Pancreas (tissue), 10 donors: ENCODE measurements at regions not wholly inside any gene's neighbourhood (a gene's known extent, or its start where the extent isn't known, plus 50 kb on each side); places are given as distances from the start of the nearest gene placed in this dataset.

ENCODE experiments used
- ATAC-seq, 4 donors: fragments of 200-7000 bp; cut with Tn5 transposase; one replicate each; pipeline versions ENCODE4 v1.8.0 to v1.9.1; 2020; ENCODE audit warnings: mild to moderate bottlenecking in 4 of 4, moderate library complexity in 4 of 4
- DNase-seq, 6 donors: peaks; one replicate each; pipeline ENCODE4 v3.0.0-alpha.2; 2020
- FAIRE-seq: peaks from 2 replicates; lab custom pipeline; 2012; peaks lifted over from hg19 to GRCh38; lab: Jason Lieb, UNC
- H3K27ac ChIP-seq, 4 donors: fragments of 200-600 bp; sonication (generic); 1 replicate in 3 of 4; 2 replicates in 1 of 4; pipeline versions ENCODE4 v1.5.0 to v1.8.0; 2020
- H3K27me3 ChIP-seq, 4 donors: fragments of 200-600 bp; one replicate each; pipeline ENCODE4 v1.8.0; 2021
- H3K36me3 ChIP-seq, 3 donors: fragments of 200-600 bp; sonication (generic) in 1 of 3; one replicate each; pipeline versions ENCODE4 v1.5.0 to v1.8.0; 2020 to 2021
- H3K4me1 ChIP-seq, 3 donors: fragments of 200-600 bp; one replicate each; pipeline ENCODE4 v1.8.0; 2021
- H3K4me3 ChIP-seq, 4 donors: fragments of 200-600 bp; sonication (generic) in 2 of 4; one replicate each; pipeline versions ENCODE4 v1.5.0 to v1.8.0; 2020 to 2021
- H3K9me3 ChIP-seq, 4 donors: fragments of 200-600 bp; one replicate each; pipeline ENCODE4 v1.8.0; 2021
- CTCF ChIP-seq, 4 donors: fragments of 200-600 bp; sonication (generic) in 3 of 4; IDR thresholded peaks; one replicate each; pipeline versions ENCODE4 v1.5.0 to v1.8.0; 2021; ENCODE audit warnings: antibody characterized with exemption in 4 of 4
- WGBS, 2 donors: extraction: QIAGEN DNeasy Blood & Tissue Kit; methylation state at CpG; one replicate each; pipeline ENCODE4 v1.1.7; 2013; 5-methylcytosine and 5-hydroxymethylcytosine counted together
- intact Hi-C, 3 donors: fragments of 100-400 bp; cut with DNase I; formaldehyde crosslinking; loops; one replicate each; pipeline versions ENCODE4 v1.11.1 to v1.14.2; 2022
- donor health status: healthy with polysubstance abuse.
- donor health status: DM: no; HTN: no; CAD: no; lungs with moderate emphysema.
- donor health status: DM: no; HTN: no; CAD: no.
- donor health status: control.
- donor health status: control.
- donor health status: Bipolar disorder and iron deficiency.
- donor health status: DM: yes; HTN: yes; CAD: no.
- donor health status: DM: no; HTN: no; CAD: no.
- donor health status: DM: no; HTN: no; CAD: no.
- donor health status: DM: yes; HTN: yes; CAD: no.

- no peak for TF ChIP-seq CTCF (IDR thresholded peaks at IDR 0.05)
Observed at GRCh38 chr4:32396507-32397070, 1676.4 kb downstream of the PCDH7 start.

GRCh38 chr4:32400870-32401269 is 1680.7 kb downstream of the PCDH7 start:
- Histone ChIP-seq H3K4me1 (no peaks in the 10 kb centered on the region), H3K27ac (no peak overlapping the region), H3K27me3 (no peaks in the 10 kb centered on the region), H3K9me3 (no peaks in the 10 kb centered on the region), H3K4me3 (no peak overlapping the region), H3K36me3 (no peaks in the 10 kb centered on the region)
- ATAC-seq, result no peak
- intact Hi-C loops, result no loop called here
- FAIRE-seq, result peak; percentile 29
- TF ChIP-seq CTCF (IDR thresholded peaks at IDR 0.05), result no peak
- 87 to 92% methylated on average over 1 of the region's 1 CpG for WGBS, 2 donors
- no peak for DNase-seq

More at GRCh38 chr4:32396507-32397070, 1676.4 kb downstream of the PCDH7 start:
- ATAC-seq (no peak), FAIRE-seq (no peak), DNase-seq (no peak)
- no peak overlapping the region for H3K27ac ChIP-seq
- no peaks in the 10 kb centered on the region for H3K36me3 ChIP-seq
- no peaks in the 10 kb centered on the region for H3K4me1 ChIP-seq
- 65 to 69% methylated on average over 7 of the region's 7 CpGs for WGBS, 2 donors
- no peak overlapping the region for H3K4me3 ChIP-seq
- intact Hi-C loops, result no loop called here
- H3K9me3 ChIP-seq, result no peaks in the 10 kb centered on the region
- no peaks in the 10 kb centered on the region for H3K27me3 ChIP-seq

- intact Hi-C loops, result no loop called here
- no peak overlapping the region for H3K4me3 ChIP-seq
- no peak for FAIRE-seq
- no peaks in the 10 kb centered on the region for H3K36me3 ChIP-seq
- TF ChIP-seq CTCF (IDR thresholded peaks at IDR 0.05), result no peak
- no peak for DNase-seq
- no peak for ATAC-seq
- H3K9me3 ChIP-seq, result no peaks in the 10 kb centered on the region
- no peaks in the 10 kb centered on the region for H3K4me1 ChIP-seq
- no peak overlapping the region for H3K27ac ChIP-seq
- 53 to 76% methylated on average over 3 of the region's 3 CpGs for WGBS, 2 donors
- H3K27me3 ChIP-seq, result no peaks in the 10 kb centered on the region
Observed at GRCh38 chr4:32417113-32417704, 1697.0 kb downstream of the PCDH7 start.

GRCh38 chr4:32423267-32423666 is 1703.1 kb downstream of the PCDH7 start:
- FAIRE-seq (no peak), DNase-seq (peak in 1 of 6 donors; percentile 14), ATAC-seq (no peak)
- Histone ChIP-seq H3K4me1 (no peaks in the 10 kb centered on the region), H3K27me3 (no peaks in the 10 kb centered on the region), H3K9me3 (no peaks in the 10 kb centered on the region), H3K4me3 (no peak overlapping the region), H3K36me3 (no peaks in the 10 kb centered on the region), H3K27ac (no peak overlapping the region)
- WGBS, 2 donors, result 83 to 87% methylated on average over 3 of the region's 3 CpGs
- no peak for TF ChIP-seq CTCF (IDR thresholded peaks at IDR 0.05)
- intact Hi-C loops, result no loop called here

- intact Hi-C loops, result no loop called here
- DNase-seq (no peak), FAIRE-seq (no peak), ATAC-seq (no peak)
- TF ChIP-seq CTCF (IDR thresholded peaks at IDR 0.05), result no peak
- H3K36me3 ChIP-seq, result no peaks in the 10 kb centered on the region
- H3K4me3 ChIP-seq, result no peak overlapping the region
- H3K27ac ChIP-seq, result no peak overlapping the region
- H3K4me1 ChIP-seq, result no peaks in the 10 kb centered on the region
- 54 to 55% methylated on average over 3 of the region's 3 CpGs for WGBS, 2 donors
- no peaks in the 10 kb centered on the region for H3K27me3 ChIP-seq
- H3K9me3 ChIP-seq, result no peaks in the 10 kb centered on the region
Observed at GRCh38 chr4:32425243-32425642, 1705.1 kb downstream of the PCDH7 start.
